Renal cortical epithelial cell (primary cell): ENCODE measurements at regions not wholly inside any gene's neighbourhood (a gene's known extent, or its start where the extent isn't known, plus 50 kb on each side); places are given as distances from the start of the nearest gene placed in this dataset.

Source experiments
- DNase-seq: peaks from one replicate; pipeline ENCODE4 v3.0.0-alpha.2; 2011; ENCODE audit warnings: low read depth

- no peak for DNase-seq
These were observed 220.1 kb downstream of the OSR1 start for GRCh38 chr2:19138264-19138825.

- DNase-seq, result no peak
These were observed 221.0 kb downstream of the OSR1 start for GRCh38 chr2:19137433-19137832.

- no peak for DNase-seq
These were observed 225.5 kb downstream of the OSR1 start for GRCh38 chr2:19132967-19133366.

GRCh38 chr2:19131871-19132270 is 226.6 kb downstream of the OSR1 start:
- no peak for DNase-seq

- no peak for DNase-seq
These were observed 230.3 kb downstream of the OSR1 start for GRCh38 chr2:19128148-19128547.

- DNase-seq, result no peak
These were observed 230.8 kb downstream of the OSR1 start for GRCh38 chr2:19127616-19128015.

GRCh38 chr2:19125901-19126680 is 232.3 kb downstream of the OSR1 start:
- DNase-seq, result no peak

- DNase-seq, result peak; percentile 66
These were observed 234.3 kb downstream of the OSR1 start for GRCh38 chr2:19124135-19124534.

GRCh38 chr2:19123556-19123955 is 234.9 kb downstream of the OSR1 start:
- DNase-seq, result no peak

- DNase-seq, result no peak
These were observed 236.2 kb downstream of the OSR1 start for GRCh38 chr2:19122220-19122619.

GRCh38 chr2:19120941-19121750 is 237.3 kb downstream of the OSR1 start:
- DNase-seq, result peak; percentile 71

- no peak for DNase-seq
These were observed 238.2 kb downstream of the OSR1 start for GRCh38 chr2:19120181-19120580.

GRCh38 chr2:19119326-19120001 is 239.0 kb downstream of the OSR1 start:
- DNase-seq, result no peak

- DNase-seq, result no peak
These were observed 241.5 kb downstream of the OSR1 start for GRCh38 chr2:19116918-19117317.

- no peak for DNase-seq
These were observed 243.6 kb downstream of the OSR1 start for GRCh38 chr2:19114754-19115231.

- DNase-seq, result no peak
These were observed 244.3 kb downstream of the OSR1 start for GRCh38 chr2:19114126-19114525.

GRCh38 chr2:19111354-19111753 is 247.1 kb downstream of the OSR1 start:
- no peak for DNase-seq

- DNase-seq, result no peak
These were observed 248.9 kb downstream of the OSR1 start for GRCh38 chr2:19109518-19109917.

GRCh38 chr2:19106376-19106775 is 252.0 kb downstream of the OSR1 start:
- DNase-seq, result no peak

GRCh38 chr2:19104503-19104902 is 253.9 kb downstream of the OSR1 start:
- DNase-seq, result peak; percentile 49

- DNase-seq, result no peak
These were observed 255.6 kb downstream of the OSR1 start for GRCh38 chr2:19102696-19103423.
